Epithelial cell of esophagus (primary cell): ENCODE measurements at regions not wholly inside any gene's neighbourhood (a gene's known extent, or its start where the extent isn't known, plus 50 kb on each side); places are given as distances from the start of the nearest gene placed in this dataset.

ENCODE experiments used
- DNase-seq: peaks from one replicate; pipeline ENCODE4 v3.0.0; 2010; ENCODE audit warnings: low read depth
- H3K4me3 ChIP-seq: 2 replicates; pipeline ENCODE4 v1.5.1; 2011; ENCODE audit warnings: mild to moderate bottlenecking, low read length, control low read depth
- TF ChIP-seq, protein P1 (sequence below): IDR thresholded peaks from 2 replicates; pipeline ENCODE4 v1.5.1; 2011; ENCODE audit warnings: low read depth, mild to moderate bottlenecking, low read length, control low read depth, inconsistent platforms; ENCODE audit not compliant: insufficient read depth; ENCODE audit errors: missing control alignments

DNA sequence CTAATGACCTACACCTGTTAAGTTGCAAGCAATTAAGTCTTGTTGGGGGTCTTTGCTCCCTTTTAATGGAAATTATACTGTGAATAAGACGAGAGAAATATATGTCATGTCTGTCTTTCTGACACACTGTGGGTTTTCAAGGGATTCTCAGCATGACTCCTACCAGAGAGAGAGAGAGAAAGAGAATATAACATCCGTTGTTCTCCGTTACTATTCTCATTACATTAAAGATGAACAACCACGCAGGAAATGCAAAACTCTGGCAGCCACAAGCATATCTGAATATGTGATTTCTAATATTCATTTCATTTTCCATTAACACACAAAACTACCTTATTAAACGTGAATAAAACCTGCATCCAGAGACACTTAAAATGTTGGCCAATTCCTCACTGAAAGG is 67.3 kb upstream of the EGLN3 start:
- no peak for DNase-seq
- no peak overlapping the region for H3K4me3 ChIP-seq
- TF ChIP-seq, protein P1, sequence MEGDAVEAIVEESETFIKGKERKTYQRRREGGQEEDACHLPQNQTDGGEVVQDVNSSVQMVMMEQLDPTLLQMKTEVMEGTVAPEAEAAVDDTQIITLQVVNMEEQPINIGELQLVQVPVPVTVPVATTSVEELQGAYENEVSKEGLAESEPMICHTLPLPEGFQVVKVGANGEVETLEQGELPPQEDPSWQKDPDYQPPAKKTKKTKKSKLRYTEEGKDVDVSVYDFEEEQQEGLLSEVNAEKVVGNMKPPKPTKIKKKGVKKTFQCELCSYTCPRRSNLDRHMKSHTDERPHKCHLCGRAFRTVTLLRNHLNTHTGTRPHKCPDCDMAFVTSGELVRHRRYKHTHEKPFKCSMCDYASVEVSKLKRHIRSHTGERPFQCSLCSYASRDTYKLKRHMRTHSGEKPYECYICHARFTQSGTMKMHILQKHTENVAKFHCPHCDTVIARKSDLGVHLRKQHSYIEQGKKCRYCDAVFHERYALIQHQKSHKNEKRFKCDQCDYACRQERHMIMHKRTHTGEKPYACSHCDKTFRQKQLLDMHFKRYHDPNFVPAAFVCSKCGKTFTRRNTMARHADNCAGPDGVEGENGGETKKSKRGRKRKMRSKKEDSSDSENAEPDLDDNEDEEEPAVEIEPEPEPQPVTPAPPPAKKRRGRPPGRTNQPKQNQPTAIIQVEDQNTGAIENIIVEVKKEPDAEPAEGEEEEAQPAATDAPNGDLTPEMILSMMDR, result no peak

DNA sequence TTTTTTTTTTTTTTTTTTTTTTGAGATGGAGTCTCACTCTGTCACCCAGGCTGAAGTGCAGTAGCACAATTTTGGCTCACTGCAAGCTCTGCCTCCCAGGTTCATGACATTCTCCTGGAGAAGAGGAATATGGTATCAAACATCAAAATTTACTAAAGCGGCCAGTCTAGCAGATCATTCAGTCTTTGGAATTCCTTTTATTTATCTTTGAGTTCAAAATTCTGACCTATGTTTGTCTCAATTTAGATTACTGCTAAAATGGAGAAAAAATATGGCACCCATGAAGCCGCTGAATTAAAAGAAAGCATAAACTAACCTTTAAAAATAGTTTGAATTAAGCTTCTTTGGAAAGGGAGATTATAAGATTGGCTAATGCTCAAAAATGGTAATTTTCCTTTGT is 64.5 kb upstream of the EGLN3 start:
- no peak overlapping the region for H3K4me3 ChIP-seq
- TF ChIP-seq, protein P1, result no peak
- DNase-seq, result no peak

DNA sequence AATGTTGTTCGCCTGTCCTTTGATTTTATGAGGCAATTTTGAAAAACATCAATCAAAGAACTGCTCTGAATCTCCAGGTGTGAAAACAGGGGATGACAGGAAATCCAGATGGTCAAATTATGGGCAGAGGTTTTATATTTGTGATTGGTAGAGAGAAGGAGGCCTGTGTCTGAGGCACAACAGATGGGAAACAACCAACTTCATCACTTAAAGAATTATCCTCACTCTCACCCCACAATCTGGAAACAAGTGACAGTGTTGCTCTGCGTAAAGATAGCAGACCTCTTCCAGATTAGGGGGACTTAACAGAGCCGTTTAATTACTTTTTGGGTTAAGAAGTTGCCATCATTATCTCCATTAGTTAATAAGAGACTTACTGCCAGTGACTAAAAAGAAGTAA is 64.1 kb upstream of the EGLN3 start:
- TF ChIP-seq, protein P1, result no peak
- DNase-seq, result no peak
- no peak overlapping the region for H3K4me3 ChIP-seq

DNA sequence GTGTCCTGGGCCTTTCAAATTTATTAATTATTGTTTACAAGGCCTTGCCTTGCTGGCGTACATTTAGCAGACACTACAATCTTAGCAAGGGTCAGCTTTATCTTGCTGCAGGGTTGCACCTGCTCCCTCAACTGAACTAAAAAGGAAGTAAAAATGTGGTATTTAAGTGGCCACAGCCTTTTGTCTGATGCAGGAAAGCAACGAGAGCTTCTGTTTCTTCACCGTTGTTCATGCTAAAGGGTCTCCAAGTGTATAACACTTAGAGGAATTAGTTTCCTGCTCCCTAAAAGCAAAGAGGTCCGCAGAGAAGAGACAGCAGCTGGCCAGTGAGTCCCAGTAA is 62.8 kb upstream of the EGLN3 start:
- TF ChIP-seq, protein P1, result no peak
- no peak overlapping the region for H3K4me3 ChIP-seq
- DNase-seq, result no peak

DNA sequence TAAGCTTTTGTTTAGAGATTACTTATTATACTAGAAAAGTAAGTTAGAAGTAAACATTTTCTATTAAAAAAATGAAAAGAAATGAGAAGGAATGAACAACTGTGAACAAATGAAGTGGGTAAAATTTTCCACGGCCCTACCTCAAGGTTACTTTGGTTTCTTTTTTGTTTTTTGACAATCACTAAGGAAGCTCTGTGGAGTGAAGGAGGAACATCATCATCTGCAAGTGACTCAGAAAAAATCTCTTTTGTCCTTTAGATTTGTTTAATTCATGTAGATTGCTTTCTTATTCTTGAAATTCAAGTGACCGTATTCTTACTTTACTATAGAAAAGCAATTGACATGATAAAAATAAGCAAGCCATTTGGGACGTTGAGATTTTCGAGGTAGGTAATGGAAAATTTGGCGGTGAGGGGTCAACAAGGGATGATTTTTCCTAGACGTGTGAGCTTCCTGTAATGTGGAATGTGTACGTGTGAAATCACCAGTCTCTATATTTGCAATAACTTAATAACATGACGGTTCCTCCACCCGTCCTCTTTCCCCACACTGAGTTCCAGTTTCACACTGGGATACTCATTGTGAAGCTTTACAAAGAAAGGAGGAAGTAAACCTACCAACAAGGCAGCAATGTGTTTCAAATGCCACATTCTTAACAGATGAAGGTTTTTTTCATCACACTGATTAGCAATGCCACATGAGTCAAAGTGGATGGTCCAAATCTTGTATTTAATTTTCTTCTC is 62.3 kb upstream of the EGLN3 start:
- peak; percentile 41 for DNase-seq
- TF ChIP-seq, protein P1, result no peak
- no peak overlapping the region for H3K4me3 ChIP-seq

DNA sequence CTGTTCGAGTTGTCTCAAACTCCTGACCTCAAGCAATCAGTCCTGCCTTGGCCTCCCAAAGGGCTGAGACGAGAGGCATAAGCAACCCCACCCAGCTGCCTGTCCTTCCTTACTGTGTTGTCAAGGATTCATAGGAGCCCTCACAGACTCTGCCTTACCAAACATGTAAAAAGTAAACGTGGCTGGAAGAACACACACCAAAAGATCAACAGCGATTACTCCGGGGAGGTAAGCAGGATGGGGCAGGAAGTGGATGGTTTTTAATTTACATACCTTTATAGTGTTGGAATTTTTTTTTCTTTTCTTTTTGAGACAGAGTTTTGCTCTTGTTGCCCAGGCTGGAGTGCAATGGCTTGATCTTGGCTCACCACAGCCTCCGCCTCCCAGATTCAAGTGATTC is 61.5 kb upstream of the EGLN3 start:
- TF ChIP-seq, protein P1, result no peak
- H3K4me3 ChIP-seq, result no peak overlapping the region
- DNase-seq, result no peak

DNA sequence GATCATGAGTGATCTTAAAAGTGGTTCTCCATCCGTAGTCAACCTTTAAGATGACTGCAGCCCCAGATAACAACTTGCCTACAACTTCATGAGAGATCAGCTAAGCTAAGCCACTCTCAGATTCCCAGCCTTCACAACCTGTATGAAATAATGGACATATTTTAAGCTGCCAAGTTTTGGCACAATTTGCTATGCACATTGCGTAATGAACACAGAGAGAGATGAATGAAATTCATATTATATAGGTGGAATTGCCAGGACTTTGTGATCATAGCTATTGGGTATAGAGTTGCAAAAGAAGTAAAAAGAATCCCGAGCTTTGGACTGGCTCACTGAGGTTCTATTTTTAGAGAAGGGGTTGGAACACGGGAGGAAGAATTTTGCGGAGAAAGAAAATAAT is 59.1 kb upstream of the EGLN3 start:
- TF ChIP-seq, protein P1, result no peak
- no peak overlapping the region for H3K4me3 ChIP-seq

More for the DNA sequence above, 59.1 kb upstream of the EGLN3 start:
- DNase-seq, result no peak
